Astrocyte (in vitro differentiated cells and primary cell): ENCODE measurements at regions not wholly inside any gene's neighbourhood (a gene's known extent, or its start where the extent isn't known, plus 50 kb on each side); places are given as distances from the start of the nearest gene placed in this dataset.

ENCODE experiments used
- DNase-seq: peaks from one replicate; pipeline ENCODE4 v3.0.0-alpha.2; 2010; ENCODE audit warnings: low read depth
- FAIRE-seq: peaks from 2 replicates; lab custom pipeline; 2011; peaks lifted over from hg19 to GRCh38; lab: Jason Lieb, UNC
- H2AFZ ChIP-seq: 2 replicates; pipeline ENCODE4 v1.6.0; 2012; ENCODE audit warnings: low read depth, low read length, inconsistent platforms
- H3K27ac ChIP-seq: 2 replicates; pipeline ENCODE4 v1.5.1; 2011; ENCODE audit warnings: low read depth, low read length, inconsistent platforms
- H3K27me3 ChIP-seq: 2 replicates; pipeline ENCODE4 v1.6.0; 2011; ENCODE audit warnings: low read length, inconsistent platforms; ENCODE audit not compliant: insufficient read depth
- H3K36me3 ChIP-seq: 2 replicates; pipeline ENCODE4 v1.5.1; 2011; ENCODE audit warnings: low read length, inconsistent platforms; ENCODE audit not compliant: insufficient read depth
- H3K4me1 ChIP-seq: 2 replicates; pipeline ENCODE4 v1.5.1; 2011; ENCODE audit warnings: low read length, inconsistent platforms; ENCODE audit not compliant: insufficient read depth
- H3K4me2 ChIP-seq: 2 replicates; pipeline ENCODE4 v1.6.0; 2012; ENCODE audit warnings: low read length, inconsistent platforms
- H3K4me3 ChIP-seq: 2 replicates; pipeline ENCODE4 v1.5.1; 2011; ENCODE audit warnings: low read depth, mild to moderate bottlenecking, low read length, inconsistent platforms; ENCODE audit not compliant: insufficient read depth
- H3K79me2 ChIP-seq: 2 replicates; pipeline ENCODE4 v1.6.0; 2012; ENCODE audit warnings: mild to moderate bottlenecking, low read length, inconsistent platforms; ENCODE audit not compliant: insufficient read depth
- H3K9ac ChIP-seq: 2 replicates; pipeline ENCODE4 v1.6.0; 2012; ENCODE audit warnings: mild to moderate bottlenecking, low read length, inconsistent platforms
- H3K9me3 ChIP-seq: 2 replicates; pipeline ENCODE4 v1.5.1; 2012; ENCODE audit warnings: low read depth, mild to moderate bottlenecking, low read length, inconsistent platforms; ENCODE audit not compliant: insufficient read depth
- H4K20me1 ChIP-seq: 2 replicates; pipeline ENCODE4 v1.6.0; 2012; ENCODE audit warnings: low read length, inconsistent platforms; ENCODE audit not compliant: insufficient read depth
- H3K27ac Mint-ChIP-seq: one replicate; pipeline ENCODE4 v1.8.0; 2021; ENCODE audit warnings: mild to moderate bottlenecking, mixed read lengths; ENCODE audit not compliant: unreplicated experiment
- H3K27me3 Mint-ChIP-seq: one replicate; pipeline ENCODE4 v1.8.0; 2021; ENCODE audit warnings: low read depth, mixed read lengths; ENCODE audit not compliant: unreplicated experiment
- H3K36me3 Mint-ChIP-seq: one replicate; pipeline ENCODE4 v1.8.0; 2021; ENCODE audit warnings: low read depth, mixed read lengths; ENCODE audit not compliant: unreplicated experiment
- H3K4me1 Mint-ChIP-seq: one replicate; pipeline ENCODE4 v1.8.0; 2021; ENCODE audit warnings: low read depth, mixed read lengths; ENCODE audit not compliant: unreplicated experiment
- H3K4me3 Mint-ChIP-seq: one replicate; pipeline ENCODE4 v1.8.0; 2021; ENCODE audit warnings: mild to moderate bottlenecking, moderate library complexity, mixed read lengths; ENCODE audit not compliant: unreplicated experiment
- H3K9me3 Mint-ChIP-seq: one replicate; pipeline ENCODE4 v1.8.0; 2021; ENCODE audit warnings: mild to moderate bottlenecking, mixed read lengths; ENCODE audit not compliant: unreplicated experiment
- EZH2 ChIP-seq: IDR thresholded peaks from 2 replicates; pipeline ENCODE4 v1.6.1; 2012; ENCODE audit warnings: mild to moderate bottlenecking, low read length, inconsistent platforms; ENCODE audit not compliant: insufficient read depth
- TF ChIP-seq, protein P1 (sequence below): IDR thresholded peaks from 2 replicates; pipeline ENCODE4 v1.5.1; 2011; ENCODE audit warnings: low read depth, mild to moderate bottlenecking, inconsistent platforms, low read length, moderate library complexity; ENCODE audit not compliant: insufficient read depth

DNA sequence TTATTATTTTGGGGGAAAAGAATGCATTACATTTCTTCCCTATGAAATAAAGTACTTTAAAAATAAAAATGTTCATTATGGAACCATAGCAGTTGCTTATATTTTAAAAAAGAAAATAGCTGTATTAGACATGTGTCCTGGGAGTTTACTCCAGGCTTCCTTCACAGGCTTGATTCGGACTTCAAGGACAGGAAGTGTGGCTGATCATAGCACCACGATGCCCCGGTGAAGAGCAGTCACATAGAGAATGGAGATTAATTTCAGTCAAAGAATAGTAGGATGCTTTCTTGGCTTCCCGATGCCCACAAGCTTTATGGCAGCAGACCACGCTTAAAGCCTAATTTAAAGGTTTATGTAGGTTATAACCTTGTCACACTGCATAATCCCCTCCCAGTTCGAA, 125.1 kb downstream of the NPIPB5 start:
- H2AFZ ChIP-seq, result no peak overlapping the region
- no peak overlapping the region for H3K9ac ChIP-seq
- no peak overlapping the region for H3K27ac Mint-ChIP-seq
- no peak overlapping the region for H3K4me3 Mint-ChIP-seq
- H3K27ac ChIP-seq, result no peak overlapping the region
- H3K4me1 ChIP-seq, result no peaks in the 10 kb centered on the region
- no peak for FAIRE-seq
- TF ChIP-seq, protein P1, sequence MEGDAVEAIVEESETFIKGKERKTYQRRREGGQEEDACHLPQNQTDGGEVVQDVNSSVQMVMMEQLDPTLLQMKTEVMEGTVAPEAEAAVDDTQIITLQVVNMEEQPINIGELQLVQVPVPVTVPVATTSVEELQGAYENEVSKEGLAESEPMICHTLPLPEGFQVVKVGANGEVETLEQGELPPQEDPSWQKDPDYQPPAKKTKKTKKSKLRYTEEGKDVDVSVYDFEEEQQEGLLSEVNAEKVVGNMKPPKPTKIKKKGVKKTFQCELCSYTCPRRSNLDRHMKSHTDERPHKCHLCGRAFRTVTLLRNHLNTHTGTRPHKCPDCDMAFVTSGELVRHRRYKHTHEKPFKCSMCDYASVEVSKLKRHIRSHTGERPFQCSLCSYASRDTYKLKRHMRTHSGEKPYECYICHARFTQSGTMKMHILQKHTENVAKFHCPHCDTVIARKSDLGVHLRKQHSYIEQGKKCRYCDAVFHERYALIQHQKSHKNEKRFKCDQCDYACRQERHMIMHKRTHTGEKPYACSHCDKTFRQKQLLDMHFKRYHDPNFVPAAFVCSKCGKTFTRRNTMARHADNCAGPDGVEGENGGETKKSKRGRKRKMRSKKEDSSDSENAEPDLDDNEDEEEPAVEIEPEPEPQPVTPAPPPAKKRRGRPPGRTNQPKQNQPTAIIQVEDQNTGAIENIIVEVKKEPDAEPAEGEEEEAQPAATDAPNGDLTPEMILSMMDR, result no peak
- no peak for TF ChIP-seq EZH2
- peaks cover 8% of the 10 kb centered on the region for H3K27me3 ChIP-seq
- H3K4me3 ChIP-seq, result no peak overlapping the region
- no peak overlapping the region for H3K4me2 ChIP-seq
- H4K20me1 ChIP-seq, result no peaks in the 10 kb centered on the region
- H3K36me3 Mint-ChIP-seq, result no peaks in the 10 kb centered on the region
- peaks cover 3% of the 10 kb centered on the region for H3K27me3 Mint-ChIP-seq
- no peaks in the 10 kb centered on the region for H3K9me3 Mint-ChIP-seq
- peaks cover 4% of the 10 kb centered on the region for H3K4me1 Mint-ChIP-seq
- no peaks in the 10 kb centered on the region for H3K9me3 ChIP-seq
- no peaks in the 10 kb centered on the region for H3K79me2 ChIP-seq
- DNase-seq, result no peak
- H3K36me3 ChIP-seq, result no peaks in the 10 kb centered on the region

DNA sequence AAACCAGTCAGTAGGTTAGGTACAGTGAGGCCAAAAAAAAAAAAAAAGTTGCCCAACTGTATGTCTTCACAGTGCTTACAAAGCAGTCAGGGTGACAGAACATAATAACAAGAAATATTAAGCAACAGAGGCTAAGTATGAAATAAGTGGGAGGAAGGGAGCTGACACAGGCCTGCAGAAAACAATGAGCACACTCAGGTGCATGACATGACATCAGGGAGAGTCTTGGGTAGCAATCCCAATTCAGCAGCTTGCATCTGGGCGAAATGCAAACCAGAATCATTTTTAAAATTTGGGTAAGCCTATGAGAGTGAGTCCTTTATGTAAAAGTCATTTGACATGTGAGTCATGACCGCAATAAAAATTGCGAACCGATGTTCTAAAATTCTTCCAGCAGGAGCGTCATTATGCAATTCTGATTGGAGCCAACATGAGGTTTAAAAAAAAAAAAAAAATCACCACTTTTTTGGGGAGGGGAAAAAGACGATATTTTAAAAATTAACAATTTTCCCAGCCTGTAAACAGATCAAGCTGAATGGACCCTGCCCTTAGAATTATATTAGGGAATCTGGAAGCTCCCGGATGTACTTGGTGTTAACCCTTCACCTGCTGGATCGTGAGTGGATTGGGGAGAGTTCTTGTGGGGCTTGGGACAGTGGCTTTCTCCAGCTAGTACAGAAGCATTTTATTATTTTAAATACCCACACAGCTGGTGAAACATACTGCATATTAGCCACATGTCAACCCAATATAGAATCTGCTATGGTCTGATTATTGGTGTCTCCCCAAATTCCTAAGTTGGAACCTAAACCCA, 127.9 kb downstream of the NPIPB5 start:
- DNase-seq (no peak), FAIRE-seq (no peak)
- H3K36me3 Mint-ChIP-seq, result no peaks in the 10 kb centered on the region

More for the DNA sequence above, 127.9 kb downstream of the NPIPB5 start:
- H3K79me2 ChIP-seq, result no peaks in the 10 kb centered on the region
- peaks cover 4% of the 10 kb centered on the region for H3K27me3 ChIP-seq
- no peak overlapping the region for H3K9ac ChIP-seq
- H3K4me2 ChIP-seq, result no peak overlapping the region
- Mint-ChIP-seq H3K27ac (no peak overlapping the region), H3K4me1 (peaks cover 4% of the 10 kb centered on the region), H3K4me3 (no peak overlapping the region), H3K9me3 (no peaks in the 10 kb centered on the region), H3K27me3 (peaks cover 3% of the 10 kb centered on the region)
- no peak overlapping the region for H2AFZ ChIP-seq
- no peaks in the 10 kb centered on the region for H3K9me3 ChIP-seq
- no peak overlapping the region for H3K4me3 ChIP-seq
- no peak overlapping the region for H3K27ac ChIP-seq
- H3K36me3 ChIP-seq, result no peaks in the 10 kb centered on the region
- H3K4me1 ChIP-seq, result no peaks in the 10 kb centered on the region
- H4K20me1 ChIP-seq, result no peaks in the 10 kb centered on the region
- TF ChIP-seq EZH2, result no peak
- TF ChIP-seq, protein P1, result no peak
